ENCODE measurements at regions not wholly inside any gene's neighbourhood (a gene's known extent, or its start where the extent isn't known, plus 50 kb on each side); places are given as distances from the start of the nearest gene placed in this dataset.

- TF ChIP-seq EZH2 (IDR thresholded peaks at IDR 0.05; ENCODE audit: borderline replicate concordance, insufficient read depth, low read depth, low read length, poor library complexity, severe bottlenecking): no peak
- TF ChIP-seq CTCF (IDR thresholded peaks at IDR 0.05): no peak
- Mint-ChIP-seq H3K4me3 (peak overlapping the region; percentile 72), H3K27me3 (no peaks in the 10 kb centered on the region), H3K4me1 (peaks cover 9% of the 10 kb centered on the region), H3K27ac (peak overlapping the region; percentile 62), H3K9me3 (ENCODE audit: insufficient read depth) (no peaks in the 10 kb centered on the region)
- Histone ChIP-seq H3K4me3 (ENCODE audit: control extremely low read depth in 1 of 5, extremely low read depth in 1 of 5, insufficient read depth in 1 of 5, low read depth in 2 of 5, low read length in 4 of 5) (peak overlapping the region in 4 of 5 experiments; percentile 8 to 35 (median 24)), H3K27ac (ENCODE audit: low read length in 2 of 2) (no peak overlapping the region), H3K36me3 (replicated peaks in 1 of 2; ENCODE audit: control extremely low read depth in 1 of 2, control insufficient read depth in 1 of 2, extremely low read depth in 1 of 2, insufficient read depth in 2 of 2, low read length in 1 of 2) (no peaks in the 10 kb centered on the region), H3K27me3 (replicated peaks in 1 of 4; ENCODE audit: control extremely low read depth in 1 of 4, control insufficient read depth in 3 of 4, insufficient read depth in 4 of 4, low read length in 3 of 4) (no peaks in the 10 kb centered on the region), H3K79me2 (ENCODE audit: control insufficient read depth, insufficient read depth, low read length) (no peaks in the 10 kb centered on the region), H3K4me1 (ENCODE audit: control insufficient read depth in 2 of 2, insufficient read depth in 2 of 2, low read length in 2 of 2) (peaks cover 14 to 23% of the 10 kb centered on the region in 2 donors), H3K9ac (ENCODE audit: low read length) (peak overlapping the region; percentile 45), H3K4me2 (replicated peaks; ENCODE audit: low read depth, low read length, poor library complexity, severe bottlenecking) (peak overlapping the region; percentile 69), H3K9me3 (ENCODE audit: control extremely low read depth in 1 of 3, control insufficient read depth in 2 of 3, insufficient read depth in 1 of 3, low read length in 2 of 3) (peaks cover 0 to 12% (median under 1%) of the 10 kb centered on the region in 3 donors), H2AFZ (ENCODE audit: insufficient read depth, low read depth, low read length, poor library complexity, severe bottlenecking) (peak overlapping the region; percentile 59), H4K20me1 (ENCODE audit: control insufficient read depth, insufficient read depth, low read length, poor library complexity, severe bottlenecking) (no peaks in the 10 kb centered on the region)
- ChIA-PET POLR2A (interaction anchor here (0.5 kb wide), 1 partner anchor 119 kb away, joined by 3 read pairs; no protein-coding TSS in a partner anchor), CTCF (interaction anchor here (0.7 kb wide), 1 partner anchor 64 kb away, joined by 3 read pairs; no protein-coding TSS in a partner anchor)
- DNase-seq: peak; percentile 47
- intact Hi-C loops (cut with micrococcal nuclease): no loop called here
- 61% methylated on average over 6 of the region's 14 CpGs for WGBS (ENCODE audit: insufficient coverage)
- peak; percentile 47 for ATAC-seq (ENCODE audit: low read depth)
Measured at GRCh38 chr19:5216141-5216847, 124.3 kb downstream of the PTPRS start.

GRCh38 chr19:5215431-5215830 lies 125.2 kb downstream of the PTPRS start:
- ChIA-PET POLR2A (interaction anchor here (0.5 kb wide), 1 partner anchor 120 kb away, joined by 3 read pairs; no protein-coding TSS in a partner anchor), CTCF (no interaction called here)
- TF ChIP-seq EZH2 (IDR thresholded peaks at IDR 0.05; ENCODE audit: borderline replicate concordance, insufficient read depth, low read depth, low read length, poor library complexity, severe bottlenecking) (no peak), CTCF (IDR thresholded peaks at IDR 0.05) (no peak)
- DNase-seq (no peak), ATAC-seq (ENCODE audit: low read depth) (no peak)
- Histone ChIP-seq H3K27me3 (replicated peaks in 1 of 4; ENCODE audit: control extremely low read depth in 1 of 4, control insufficient read depth in 3 of 4, insufficient read depth in 4 of 4, low read length in 3 of 4) (no peaks in the 10 kb centered on the region), H3K79me2 (ENCODE audit: control insufficient read depth, insufficient read depth, low read length) (no peaks in the 10 kb centered on the region), H2AFZ (ENCODE audit: insufficient read depth, low read depth, low read length, poor library complexity, severe bottlenecking) (no peak overlapping the region), H3K36me3 (replicated peaks in 1 of 2; ENCODE audit: control extremely low read depth in 1 of 2, control insufficient read depth in 1 of 2, extremely low read depth in 1 of 2, insufficient read depth in 2 of 2, low read length in 1 of 2) (no peaks in the 10 kb centered on the region), H3K4me2 (replicated peaks; ENCODE audit: low read depth, low read length, poor library complexity, severe bottlenecking) (no peak overlapping the region), H3K4me3 (ENCODE audit: control extremely low read depth in 1 of 5, extremely low read depth in 1 of 5, insufficient read depth in 1 of 5, low read depth in 2 of 5, low read length in 4 of 5) (no peak overlapping the region), H3K9me3 (ENCODE audit: control extremely low read depth in 1 of 3, control insufficient read depth in 2 of 3, insufficient read depth in 1 of 3, low read length in 2 of 3) (peaks cover 0 to 20% (median 2%) of the 10 kb centered on the region in 3 donors), H4K20me1 (ENCODE audit: control insufficient read depth, insufficient read depth, low read length, poor library complexity, severe bottlenecking) (no peaks in the 10 kb centered on the region), H3K4me1 (ENCODE audit: control insufficient read depth in 2 of 2, insufficient read depth in 2 of 2, low read length in 2 of 2) (peaks cover 14 to 23% of the 10 kb centered on the region in 2 donors), H3K27ac (ENCODE audit: low read length in 2 of 2) (no peak overlapping the region), H3K9ac (ENCODE audit: low read length) (no peak overlapping the region)
- Mint-ChIP-seq H3K27ac (no peak overlapping the region), H3K9me3 (ENCODE audit: insufficient read depth) (peaks cover 3% of the 10 kb centered on the region), H3K4me1 (peaks cover 9% of the 10 kb centered on the region), H3K4me3 (no peak overlapping the region), H3K27me3 (no peaks in the 10 kb centered on the region)
- WGBS (ENCODE audit: insufficient coverage): 97% methylated on average over 18 of the region's 18 CpGs
- intact Hi-C loops (cut with micrococcal nuclease): no loop called here
